NCI-H526 (cell line): ENCODE measurements at regions not wholly inside any gene's neighbourhood (a gene's known extent, or its start where the extent isn't known, plus 50 kb on each side); places are given as distances from the start of the nearest gene placed in this dataset.
A peak's percentile ranks its signal among the peaks of the same experiment; 100 is the strongest.

Experiments
- DNase-seq, 2 experiments: peaks; one replicate each; lab custom pipeline; 2025; lab: John Stamatoyannopoulos, UW

DNA sequence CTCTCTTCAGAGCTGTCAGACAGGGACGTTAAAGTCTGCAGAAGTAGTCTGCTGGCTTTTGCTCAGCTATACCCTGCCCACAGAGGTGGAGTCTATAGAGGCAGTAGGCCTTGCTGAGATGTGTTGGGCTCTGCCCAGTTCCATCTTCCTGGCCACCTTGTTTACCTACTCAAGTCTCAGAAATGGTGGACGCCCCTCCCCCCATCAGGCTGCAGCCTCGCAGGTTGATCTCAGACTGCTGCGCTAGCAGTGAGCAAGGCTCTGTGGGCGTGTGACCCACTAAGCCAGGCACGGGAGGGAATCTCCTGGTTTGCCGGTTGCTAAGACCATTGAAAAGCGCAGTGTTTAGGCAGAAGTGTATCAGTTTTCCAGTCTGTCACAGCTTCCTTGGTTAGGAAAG, 305.0 kb downstream of the BCKDHB start:
- no peak for DNase-seq

DNA sequence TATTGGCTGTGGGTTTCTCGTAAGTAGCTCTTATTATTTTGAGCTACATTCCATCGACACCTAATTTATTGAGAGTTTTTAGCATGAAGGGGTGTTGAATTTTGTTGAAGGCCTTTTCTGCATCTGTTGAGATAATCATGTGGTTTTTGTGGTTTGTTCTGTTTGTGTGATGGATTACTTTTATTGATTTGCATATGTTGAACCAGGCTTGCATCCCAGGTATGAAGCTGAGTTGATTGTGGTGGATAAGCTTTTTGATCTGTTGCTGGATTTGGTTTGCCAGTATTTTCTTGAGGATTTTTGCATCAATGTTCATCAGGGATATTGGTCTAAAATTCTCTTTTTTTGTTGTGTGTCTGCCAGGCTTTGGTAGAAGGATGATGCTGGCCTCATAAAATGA, 301.5 kb downstream of the BCKDHB start:
- peak; percentile 50 to 56 for DNase-seq

GRCh38 chr6:80404889-80405288, 298.4 kb downstream of the BCKDHB start:
- no peak for DNase-seq

GRCh38 chr6:80403365-80403764, 296.9 kb downstream of the BCKDHB start:
- no peak for DNase-seq

GRCh38 chr6:80402266-80402665, 295.8 kb downstream of the BCKDHB start:
- DNase-seq = no peak
